CMK (cell line): ENCODE measurements at regions not wholly inside any gene's neighbourhood (a gene's known extent, or its start where the extent isn't known, plus 50 kb on each side); places are given as distances from the start of the nearest gene placed in this dataset.
"Not testable (repeated sequence)": the region's sequence is repeated elsewhere in the genome, so short reads cannot be mapped to it uniquely, and the experiment has no call there.

ENCODE experiments used
- DNase-seq: peaks from one replicate; pipeline ENCODE4 v3.0.0-alpha.2; 2010; ENCODE audit warnings: low read depth

DNA sequence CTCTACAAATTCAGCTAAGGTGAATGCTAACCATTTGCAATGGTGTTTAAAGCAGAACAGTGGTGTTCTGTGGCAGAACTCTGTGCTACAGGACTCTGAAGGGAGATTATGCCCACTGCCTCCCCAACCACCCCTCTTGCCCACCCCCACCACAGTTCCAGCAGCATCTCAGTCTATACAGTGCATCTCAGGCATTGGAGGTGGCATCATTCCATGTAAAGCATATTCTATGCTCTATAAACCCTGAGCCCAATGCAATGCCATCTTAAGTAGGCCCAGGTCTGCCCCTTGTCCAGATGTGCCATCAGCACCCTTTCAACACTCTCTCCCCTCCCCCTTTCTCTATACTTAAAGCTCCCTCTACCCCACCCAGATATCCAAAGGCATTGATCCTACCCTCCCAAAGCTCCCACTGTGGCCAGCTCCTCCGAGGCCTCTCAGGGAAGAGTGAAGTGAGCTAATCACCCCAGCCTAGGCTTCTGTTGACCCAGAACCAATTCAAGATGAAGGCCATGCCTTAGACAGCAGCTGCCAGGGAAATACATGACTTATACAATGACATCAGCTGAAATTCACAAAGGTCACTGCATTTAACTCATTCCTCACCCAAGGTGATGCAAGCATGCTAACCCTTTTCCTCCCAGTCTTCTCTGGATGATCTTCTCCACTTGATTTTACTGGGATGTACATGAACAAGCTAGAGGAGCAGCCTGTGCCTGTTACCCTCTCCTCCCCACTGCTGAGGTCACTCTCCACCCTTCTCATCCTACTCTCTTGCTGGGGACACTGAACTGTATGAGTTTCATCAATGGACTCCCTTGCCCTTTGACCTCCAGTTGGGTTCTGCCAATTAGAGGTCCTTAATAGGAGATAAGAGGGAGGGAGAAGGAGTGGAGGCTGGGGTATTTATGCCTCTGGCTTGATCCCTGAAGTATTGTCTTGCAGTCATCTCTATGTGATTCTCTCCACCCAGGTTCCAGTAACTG is 353.9 kb downstream of the GOLGA6L6 start:
- not testable (repeated sequence) for DNase-seq

DNA sequence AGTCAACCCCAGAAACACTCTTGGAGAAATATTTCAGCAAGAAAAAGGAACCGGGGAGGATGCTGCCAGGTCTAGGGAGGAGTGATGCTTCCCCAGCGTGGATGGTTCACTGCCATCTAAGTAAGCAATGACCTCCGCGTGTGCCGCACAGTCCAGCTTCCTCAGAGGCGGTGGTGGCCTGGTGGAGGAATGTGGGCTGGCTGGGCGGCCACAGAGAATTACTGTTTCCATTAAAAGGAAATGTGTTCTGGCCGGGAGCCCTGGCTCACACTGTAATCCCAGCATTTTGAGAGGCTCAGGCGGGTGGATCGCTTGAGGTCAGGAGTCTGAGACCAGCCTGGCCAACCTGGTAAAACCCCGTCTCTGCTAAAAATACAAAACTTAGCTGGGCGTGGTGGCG is 356.7 kb downstream of the GOLGA6L6 start:
- not testable (repeated sequence) for DNase-seq

DNA sequence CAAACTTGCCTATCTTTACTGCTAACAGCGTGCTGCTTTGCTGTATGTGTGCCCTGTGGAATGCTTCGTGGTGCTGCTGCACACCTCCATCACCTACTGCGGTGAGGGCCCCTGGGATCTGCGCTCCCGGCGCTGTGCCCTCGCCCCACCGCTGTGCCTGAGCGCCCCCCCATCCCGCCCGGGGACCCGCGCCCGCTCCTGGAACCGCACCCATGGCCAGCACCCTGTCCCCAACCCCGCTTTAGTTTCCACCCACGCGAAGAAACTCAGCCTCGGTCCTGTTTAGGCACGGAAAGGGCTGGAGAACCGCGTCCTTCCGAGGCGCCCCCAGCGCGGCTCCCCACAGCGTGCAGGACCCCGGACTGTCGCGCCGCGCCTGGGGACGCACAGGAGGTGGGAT is 373.4 kb downstream of the GOLGA6L6 start:
- DNase-seq, result not testable (repeated sequence)

DNA sequence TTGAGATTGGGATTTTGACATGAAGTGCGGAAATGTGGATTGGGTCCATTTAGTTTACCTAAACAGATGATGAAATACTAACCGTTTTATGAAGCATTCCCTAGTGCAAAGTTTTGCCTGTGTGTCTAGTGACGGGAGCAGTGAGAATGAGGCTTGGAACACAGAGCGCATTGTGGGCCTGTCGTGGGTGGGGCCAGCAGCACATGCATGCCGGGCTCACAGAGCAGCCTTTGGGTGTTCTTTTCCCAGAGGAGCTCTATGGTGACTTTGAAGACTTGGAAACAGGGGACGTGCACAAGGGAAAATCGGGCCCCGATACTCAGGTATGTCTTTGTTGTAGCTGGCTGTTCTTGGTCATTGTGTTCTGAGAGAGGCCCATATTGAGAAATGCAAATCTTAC is 388.1 kb downstream of the GOLGA6L6 start:
- DNase-seq, result not testable (repeated sequence)

DNA sequence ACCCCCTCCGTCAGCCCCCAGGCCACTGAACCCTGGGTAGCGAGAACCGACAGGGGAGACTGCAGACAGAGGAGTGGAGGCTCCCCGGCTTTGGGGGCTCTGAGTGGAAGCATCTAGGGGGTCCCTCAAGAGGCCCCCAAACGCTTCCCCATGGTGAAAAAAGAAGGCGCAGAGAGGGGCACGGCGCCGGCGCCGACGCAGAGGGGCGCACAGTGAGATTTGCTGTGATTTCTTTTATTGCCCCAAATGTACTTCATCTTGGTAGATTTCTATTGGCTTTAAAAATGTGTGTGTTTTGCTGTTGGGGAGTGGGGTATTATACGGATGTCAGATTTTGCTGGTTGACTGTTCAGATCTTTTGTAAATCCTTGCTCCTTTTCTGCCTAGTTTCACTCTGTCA is 392.9 kb downstream of the GOLGA6L6 start:
- not testable (repeated sequence) for DNase-seq

DNA sequence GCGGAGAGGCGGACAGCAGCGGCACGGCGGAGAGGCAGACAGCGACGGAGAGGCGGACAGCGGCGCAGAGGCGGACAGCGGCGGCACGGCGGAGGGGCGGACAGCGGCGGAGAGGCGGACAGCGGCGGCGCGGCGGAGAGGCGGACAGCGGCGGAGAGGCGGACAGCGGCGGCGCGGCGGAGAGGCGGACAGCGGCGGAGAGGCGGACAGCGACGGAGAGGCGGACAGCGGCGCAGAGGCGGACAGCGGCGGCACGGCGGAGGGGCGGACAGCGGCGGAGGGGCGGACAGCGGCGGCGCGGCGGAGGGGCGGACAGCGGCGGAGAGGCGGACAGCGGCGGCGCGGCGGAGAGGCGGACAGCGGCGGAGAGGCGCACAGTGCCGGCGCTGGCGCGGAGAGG is 393.6 kb downstream of the GOLGA6L6 start:
- DNase-seq, result not testable (repeated sequence)

DNA sequence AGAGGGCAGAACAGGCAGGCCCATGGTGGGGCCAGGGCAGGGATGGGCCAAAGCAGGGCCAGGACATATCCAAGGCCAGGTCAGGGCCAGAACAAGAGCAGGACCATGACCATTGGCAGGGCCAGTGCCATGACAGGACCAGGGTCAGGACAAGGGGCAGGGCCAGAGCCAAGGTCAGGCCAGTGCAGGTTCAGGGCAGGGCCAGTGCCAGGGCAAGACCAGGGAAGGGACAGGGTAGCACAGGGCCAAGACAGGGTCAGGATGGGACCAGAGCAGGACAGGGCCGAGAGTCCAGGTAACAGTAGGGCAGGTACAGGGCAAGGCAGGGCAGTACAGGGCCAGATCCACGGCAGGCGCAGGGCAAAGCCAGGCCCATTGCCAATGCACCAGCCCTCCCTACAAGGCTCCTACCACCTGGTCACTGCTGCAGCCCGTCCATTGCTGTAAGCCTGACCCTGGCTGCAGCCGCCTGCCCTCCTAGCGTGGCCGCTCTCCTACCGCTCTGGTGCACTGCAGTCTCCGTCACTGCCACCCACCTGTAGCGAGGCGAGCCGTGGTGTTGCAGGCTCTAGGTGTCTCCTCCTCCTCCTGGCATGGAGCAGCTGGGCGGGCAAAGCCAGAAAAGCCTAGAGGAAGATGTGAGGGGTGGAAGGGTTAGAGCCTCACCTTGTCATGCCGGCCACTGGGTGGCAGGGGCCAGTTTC is 397.1 kb downstream of the GOLGA6L6 start:
- not testable (repeated sequence) for DNase-seq

DNA sequence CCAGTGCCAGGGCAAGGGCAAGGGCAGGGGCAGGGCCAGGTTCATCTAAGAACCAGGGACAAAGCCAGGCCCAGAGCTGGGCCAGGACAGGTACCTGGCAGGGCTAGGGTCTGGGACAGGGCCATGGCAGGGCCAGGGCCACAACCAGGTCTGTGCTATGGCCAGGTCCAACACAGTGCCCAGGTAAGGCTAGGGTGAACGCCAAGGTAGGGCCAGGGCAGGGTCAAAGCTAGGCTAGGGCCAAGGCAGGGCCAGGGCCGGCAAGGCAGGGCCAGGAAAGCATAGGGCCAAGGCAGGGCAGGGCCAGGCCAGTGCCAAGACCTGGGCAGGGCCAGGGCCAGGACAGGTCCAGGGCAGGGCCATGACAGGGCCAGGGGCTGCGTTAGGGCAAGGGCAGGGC is 398.7 kb downstream of the GOLGA6L6 start:
- not testable (repeated sequence) for DNase-seq

DNA sequence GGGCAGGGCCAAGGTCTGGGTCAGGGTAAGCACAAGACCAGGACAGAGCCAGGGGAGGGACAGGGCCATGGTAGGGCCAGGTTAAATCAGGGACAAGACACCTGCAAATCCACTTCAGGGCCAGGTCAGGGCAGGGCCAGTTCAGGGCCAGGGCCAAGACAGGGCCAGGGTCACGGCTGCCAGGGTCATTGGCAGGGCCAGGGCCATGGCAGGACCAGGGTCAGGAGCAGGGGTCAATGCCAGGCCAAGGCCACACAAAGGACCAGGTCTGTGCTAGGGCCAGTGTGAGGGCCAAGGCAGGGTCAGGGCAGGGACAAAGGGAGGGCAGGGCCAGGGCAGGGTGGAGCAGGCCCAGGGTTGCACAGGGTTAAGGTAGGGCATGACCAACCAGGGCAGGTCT is 399.2 kb downstream of the GOLGA6L6 start:
- DNase-seq, result not testable (repeated sequence)

DNA sequence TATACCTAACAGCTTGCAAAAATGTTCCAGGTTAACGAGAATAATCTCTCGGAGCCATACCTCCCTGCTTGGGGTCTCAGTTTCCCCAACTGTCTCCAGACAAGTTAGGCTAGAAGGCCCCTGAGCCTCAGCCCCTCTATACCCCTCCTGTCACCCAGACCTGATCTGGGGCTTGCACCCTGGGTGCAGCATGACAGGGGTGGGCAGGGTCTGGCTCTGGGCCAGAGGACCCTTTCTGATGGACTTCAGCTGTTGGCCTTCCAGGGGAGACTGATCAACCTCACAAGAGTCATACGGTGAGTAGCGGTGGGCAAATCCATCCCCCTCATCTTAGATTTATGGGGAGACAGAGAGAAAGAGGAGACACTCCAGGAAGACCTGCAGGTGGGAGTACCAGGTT is 416.9 kb downstream of the GOLGA6L6 start:
- DNase-seq, result not testable (repeated sequence)

DNA sequence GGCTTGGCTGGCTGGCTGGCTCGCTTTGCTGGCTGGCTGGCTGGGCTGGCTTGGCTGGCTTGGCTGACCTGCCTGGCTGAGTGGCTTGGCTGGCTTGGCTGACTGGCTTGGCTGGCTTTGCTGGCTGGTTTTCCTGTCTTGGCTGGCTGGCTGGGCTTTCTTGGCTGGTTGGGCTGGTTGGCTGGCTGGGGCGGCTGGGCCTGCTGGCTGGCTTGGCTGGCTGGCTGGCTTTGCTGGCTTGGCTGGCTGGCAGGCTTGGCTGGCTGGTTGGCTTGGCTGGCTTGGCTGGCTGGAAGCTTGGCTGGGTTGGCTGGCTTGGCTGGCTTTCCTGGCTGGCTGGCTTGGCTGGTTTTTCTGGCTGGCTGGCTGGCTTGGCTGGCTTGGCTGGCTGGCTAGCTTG is 435.6 kb downstream of the GOLGA6L6 start:
- no peak for DNase-seq

DNA sequence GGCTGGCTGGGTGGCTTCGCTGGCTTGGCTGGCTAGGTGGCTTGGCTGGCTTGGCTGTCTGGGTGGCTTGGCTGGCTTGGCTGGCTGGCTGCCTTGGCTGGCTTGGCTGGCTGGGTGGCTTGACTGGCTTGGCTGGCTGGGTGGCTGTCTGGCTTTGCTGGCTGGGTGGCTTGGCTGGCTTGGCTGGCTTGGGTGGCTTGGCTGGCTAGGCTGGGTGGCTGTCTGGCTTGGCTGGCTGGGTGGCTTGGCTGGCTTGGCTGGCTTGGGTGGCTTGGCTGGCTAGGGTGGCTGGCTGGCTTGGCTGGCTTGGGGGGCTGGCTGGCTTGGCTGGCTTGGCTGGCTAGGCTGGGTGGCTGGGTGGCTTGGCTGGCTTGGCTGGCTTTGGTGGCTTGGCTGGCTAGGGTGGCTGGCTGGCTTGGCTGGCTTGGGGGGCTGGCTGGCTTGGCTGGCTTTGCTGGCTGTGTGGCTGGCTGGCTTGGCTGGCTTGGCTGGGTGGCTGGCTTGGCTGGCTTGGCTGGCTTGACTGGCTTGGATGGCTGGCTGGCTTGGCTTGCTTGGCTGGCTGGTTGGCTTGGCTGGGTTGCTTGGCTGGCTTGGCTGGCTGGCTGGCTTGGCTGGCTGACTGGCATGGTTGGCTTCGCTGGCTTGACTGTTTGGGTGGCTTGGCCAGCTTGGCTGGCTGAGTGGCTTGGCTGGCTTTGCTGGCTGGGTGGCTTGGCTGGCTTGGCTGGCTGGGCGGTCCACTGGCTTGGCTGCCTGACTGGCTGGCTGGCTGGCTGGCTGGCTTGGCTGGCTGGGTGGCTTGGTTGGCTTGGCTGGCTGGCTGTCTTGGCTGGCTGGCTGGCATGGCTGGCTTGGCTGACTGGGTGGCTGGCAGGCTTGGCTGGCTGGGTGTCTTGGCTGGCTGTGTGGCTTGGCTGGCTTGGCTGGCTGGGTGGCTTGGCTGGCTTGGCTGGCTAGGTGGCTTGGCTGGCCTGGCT is 436.3 kb downstream of the GOLGA6L6 start:
- DNase-seq, result not testable (repeated sequence)

DNA sequence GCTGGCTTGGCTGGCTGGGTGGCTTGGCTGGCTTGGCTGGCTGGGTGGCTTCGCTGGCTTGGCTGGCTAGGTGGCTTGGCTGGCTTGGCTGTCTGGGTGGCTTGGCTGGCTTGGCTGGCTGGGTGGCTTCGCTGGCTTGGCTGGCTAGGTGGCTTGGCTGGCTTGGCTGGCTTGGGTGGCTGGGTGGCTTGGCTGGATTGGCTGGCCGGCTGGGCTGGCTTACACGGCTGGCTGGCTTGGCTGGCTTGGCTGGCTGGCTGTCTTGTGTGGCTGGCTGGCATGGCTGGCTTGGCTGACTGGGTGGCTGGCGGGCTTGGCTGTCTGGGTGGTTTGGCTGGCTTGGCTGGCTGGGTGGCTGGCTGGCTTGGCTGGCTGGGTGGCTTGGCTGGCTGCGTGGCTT is 437.0 kb downstream of the GOLGA6L6 start:
- not testable (repeated sequence) for DNase-seq

DNA sequence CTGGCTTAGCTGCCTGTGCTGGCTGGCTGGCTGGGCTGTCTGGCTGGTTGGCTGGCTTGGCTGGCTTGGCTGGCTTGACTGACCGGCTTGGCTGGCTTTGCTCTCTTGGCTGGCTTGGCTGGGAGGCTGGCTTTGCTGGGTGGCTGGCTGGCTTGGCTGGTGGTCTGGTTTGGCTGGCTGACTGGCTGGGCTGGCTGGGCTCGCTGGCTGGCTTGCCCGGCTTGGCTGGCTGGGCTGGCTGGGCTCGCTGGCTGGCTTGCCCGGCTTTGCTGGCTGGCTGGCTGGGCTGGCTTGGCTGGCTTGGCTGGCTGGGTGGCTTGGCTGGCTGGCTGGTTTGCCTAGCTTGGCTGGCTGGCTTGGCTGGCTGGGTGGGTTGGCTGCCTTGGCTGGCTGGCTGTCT is 438.7 kb downstream of the GOLGA6L6 start:
- not testable (repeated sequence) for DNase-seq

DNA sequence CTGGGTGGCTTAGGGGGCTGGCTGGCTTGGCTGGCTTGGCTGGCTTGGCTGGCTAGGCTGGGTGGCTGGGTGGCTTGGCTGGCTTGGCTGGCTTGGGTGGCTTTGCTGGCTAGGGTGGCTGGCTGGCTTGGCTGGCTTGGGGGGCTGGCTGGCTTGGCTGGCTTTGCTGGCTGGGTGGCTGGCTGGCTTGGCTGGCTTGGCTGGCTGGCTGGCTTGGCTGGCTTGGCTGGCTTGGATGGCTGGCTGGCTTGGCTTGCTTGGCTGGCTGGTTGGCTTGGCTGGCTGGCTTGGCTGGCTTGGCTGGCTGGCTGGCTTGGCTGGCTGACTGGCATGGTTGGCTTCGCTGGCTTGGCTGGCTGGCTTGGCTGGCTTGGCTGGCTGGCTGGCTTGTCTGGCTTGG is 439.4 kb downstream of the GOLGA6L6 start:
- DNase-seq, result not testable (repeated sequence)

DNA sequence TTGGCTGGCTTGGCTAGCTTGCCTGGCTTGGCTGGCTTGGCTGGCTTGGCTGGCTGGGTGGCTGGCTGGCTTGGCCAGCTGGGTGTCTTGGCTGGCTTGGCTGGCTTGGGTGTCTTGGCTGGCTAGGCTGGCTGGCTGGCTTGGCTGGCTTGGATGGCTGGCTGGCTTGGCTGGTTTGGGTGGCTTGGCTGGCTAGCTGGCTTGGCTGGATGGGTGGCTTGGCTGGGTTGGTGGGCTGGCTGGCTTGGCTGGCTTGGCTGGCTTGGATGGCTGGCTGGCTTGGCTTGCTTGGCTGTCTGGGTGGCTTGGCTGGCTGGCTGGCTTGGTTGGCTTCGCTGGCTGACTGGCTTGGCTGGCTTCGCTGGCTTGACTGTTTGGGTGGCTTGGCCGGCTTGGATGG is 440.3 kb downstream of the GOLGA6L6 start:
- DNase-seq, result not testable (repeated sequence)

DNA sequence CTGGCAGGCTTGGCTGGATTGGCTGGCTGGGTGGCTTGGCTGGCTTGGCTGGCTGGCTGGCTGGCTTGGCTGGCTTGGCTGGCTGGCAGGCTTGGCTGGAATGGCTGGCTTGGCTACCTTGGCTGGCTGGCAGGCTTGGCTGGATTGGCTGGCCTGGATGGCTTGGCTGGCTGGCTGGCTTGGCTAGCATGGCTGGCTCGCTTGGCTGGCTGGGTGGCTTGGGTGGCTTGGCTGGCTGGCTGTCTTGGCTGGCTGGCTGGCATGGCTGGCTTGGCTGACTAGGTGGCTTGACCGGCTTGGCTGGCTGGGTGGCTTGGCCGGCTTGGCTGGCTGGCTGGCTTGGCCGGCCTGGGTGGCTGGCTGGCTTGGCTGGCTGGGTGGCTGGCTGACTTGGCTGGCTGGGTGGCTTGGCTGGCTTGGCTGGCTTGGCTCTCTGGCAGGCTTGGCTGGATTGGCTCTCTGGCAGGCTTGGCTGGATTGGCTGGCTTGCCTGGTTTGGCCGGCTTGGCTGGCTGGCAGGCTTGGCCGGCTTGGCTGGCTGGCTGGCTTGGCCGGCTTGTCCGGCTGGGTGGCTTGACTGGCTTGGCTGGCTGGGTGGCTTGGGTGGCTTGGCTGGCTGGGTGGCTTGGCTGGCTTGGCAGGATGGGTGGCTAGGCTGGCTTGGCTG is 440.9 kb downstream of the GOLGA6L6 start:
- not testable (repeated sequence) for DNase-seq

DNA sequence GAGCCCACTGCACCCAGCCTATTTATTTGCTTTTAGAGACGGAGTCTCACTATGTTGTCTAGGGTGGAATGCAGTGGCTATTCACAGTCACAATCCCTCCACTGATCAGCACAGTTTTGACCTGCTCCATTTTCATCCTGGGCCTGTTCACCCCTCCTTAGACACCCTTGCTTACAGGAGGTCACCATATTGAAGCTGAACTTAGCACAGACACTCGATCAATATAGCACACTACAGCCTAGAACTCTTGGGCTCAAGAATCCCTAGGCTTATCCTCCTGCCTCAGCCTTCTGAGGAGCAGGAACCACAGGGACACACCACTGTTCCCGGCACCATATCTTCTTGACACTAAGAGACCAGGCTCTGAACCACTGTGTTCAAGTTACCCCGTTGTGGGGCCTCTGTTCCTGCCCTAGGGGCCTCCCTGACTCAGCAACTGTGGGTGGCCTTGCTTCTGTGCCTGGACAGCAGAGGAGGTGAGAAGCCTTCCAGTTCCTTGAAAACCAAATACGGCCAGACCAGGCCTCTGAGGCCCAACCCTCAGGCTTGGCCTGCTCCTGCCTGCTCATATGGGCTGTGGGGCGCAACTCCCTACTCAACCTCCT is 445.8 kb downstream of the GOLGA6L6 start:
- not testable (repeated sequence) for DNase-seq

DNA sequence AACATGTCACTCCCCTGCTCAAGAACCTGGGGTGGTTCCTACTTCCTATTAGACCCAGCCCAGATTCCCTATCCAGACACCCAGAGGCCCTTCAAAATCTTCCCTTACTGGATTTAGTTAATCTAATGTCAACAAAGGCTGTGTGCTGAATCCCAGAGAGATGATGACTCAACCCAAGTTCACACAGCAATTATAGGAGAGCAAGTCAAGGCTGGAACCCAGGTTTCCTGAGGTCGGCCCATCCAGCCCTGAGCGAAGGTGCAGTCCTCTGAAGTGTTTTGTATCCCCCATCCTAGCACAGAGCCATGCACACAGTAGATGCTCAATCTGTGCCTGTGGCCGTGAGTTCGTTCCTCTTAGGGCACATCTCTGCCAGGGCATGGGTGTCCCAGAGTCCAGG is 452.1 kb downstream of the GOLGA6L6 start:
- not testable (repeated sequence) for DNase-seq

DNA sequence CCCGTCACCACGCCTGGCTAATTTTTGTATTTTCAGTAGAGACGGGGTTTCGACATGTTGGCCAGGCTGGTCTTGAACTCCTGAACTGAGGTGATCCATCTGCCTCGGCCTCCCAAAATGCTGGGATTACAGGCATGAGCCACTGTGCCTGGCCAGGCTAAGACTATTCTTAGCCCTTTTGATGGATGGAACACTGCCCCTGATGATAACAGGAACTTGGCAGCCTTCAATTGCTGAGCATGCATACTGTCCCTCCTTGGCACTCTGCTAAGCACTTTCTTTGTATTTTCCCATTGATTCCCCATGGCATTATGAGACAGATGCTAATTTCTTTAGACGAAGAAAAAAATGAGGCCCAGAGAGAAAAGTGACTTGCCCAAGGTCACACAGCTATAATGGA is 457.6 kb downstream of the GOLGA6L6 start:
- DNase-seq, result not testable (repeated sequence)

DNA sequence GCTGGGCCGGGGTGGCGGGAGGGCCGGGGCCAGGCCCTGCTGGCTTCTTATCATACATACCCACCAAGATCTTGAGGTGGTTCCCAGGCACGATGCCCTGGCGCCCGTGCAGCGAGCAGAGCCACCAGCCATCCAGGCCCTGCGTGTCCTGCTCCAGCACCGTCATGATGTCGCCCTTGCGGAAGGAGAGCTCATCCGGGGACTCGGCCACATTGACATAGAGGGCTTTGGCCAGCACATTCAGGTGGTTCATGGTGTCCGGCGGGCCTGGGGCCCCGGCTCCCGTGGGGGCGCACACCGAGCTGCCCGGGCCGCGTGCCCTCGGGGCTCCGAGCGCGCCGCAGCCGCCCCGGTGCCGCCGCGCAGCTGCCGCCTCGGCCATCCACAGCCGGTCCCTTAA is 467.5 kb downstream of the GOLGA6L6 start:
- not testable (repeated sequence) for DNase-seq
